ENCODE measurements at regions not wholly inside any gene's neighbourhood (a gene's known extent, or its start where the extent isn't known, plus 50 kb on each side); places are given as distances from the start of the nearest gene placed in this dataset.

DNA sequence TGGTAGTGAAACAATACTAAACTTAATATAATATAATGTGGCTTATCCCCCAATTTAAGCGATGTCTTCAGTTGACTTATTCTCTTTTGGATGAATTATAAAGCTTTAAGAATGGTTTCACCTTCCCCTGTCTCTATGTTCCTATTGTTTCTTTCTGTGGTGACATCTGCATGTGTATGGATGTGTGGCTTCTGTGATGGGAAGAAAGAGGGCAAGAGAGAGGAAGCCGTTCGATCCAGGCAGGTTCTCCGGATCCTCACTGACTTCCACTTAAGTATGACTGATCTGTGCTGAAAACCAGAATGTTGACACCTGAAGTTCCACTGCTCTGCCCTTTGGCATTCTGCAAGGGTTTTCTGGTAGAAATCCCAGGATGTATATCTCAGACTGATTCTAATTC lies 1150.8 kb downstream of the STPG2 start:
- H3K4me3 ChIP-seq (replicated peaks in 1 of 3; ENCODE audit: insufficient read depth in 1 of 3, low read depth in 1 of 3, low read length in 3 of 3): no peak overlapping the region
- H4K20me1 ChIP-seq (replicated peaks; ENCODE audit: control insufficient read depth, extremely low read depth, insufficient read depth, low read length): no peaks in the 10 kb centered on the region
- H3K27me3 ChIP-seq (ENCODE audit: control insufficient read depth in 2 of 2, insufficient read depth in 2 of 2, low read length in 2 of 2): no peaks in the 10 kb centered on the region
- intact Hi-C loops (cut with micrococcal nuclease): no loop called here
- H3K4me2 ChIP-seq (ENCODE audit: insufficient read depth, low read length): no peak overlapping the region
- no peak for TF ChIP-seq FOS (IDR thresholded peaks at IDR 0.05; ENCODE audit: borderline replicate concordance, insufficient read depth, low read length)
- no peak for TF ChIP-seq POLR2AphosphoS5 (IDR thresholded peaks at IDR 0.05; ENCODE audit: insufficient read depth, low read depth, low read length)
- no peak for TF ChIP-seq GATA2 (IDR thresholded peaks at IDR 0.05; ENCODE audit: insufficient read depth, insufficient read length, low read depth, low read length)
- no peak overlapping the region for H2AFZ ChIP-seq (ENCODE audit: low read depth, low read length)
- no TSS peak for BruUV-seq (replicated peaks)
- POLR2A ChIA-PET: no interaction called here
- no peaks in the 10 kb centered on the region for H3K9me1 ChIP-seq (replicated peaks; ENCODE audit: control insufficient read depth, extremely low read depth, insufficient read depth, low read length)
- H3K4me1 ChIP-seq (ENCODE audit: control insufficient read depth, extremely low read depth, insufficient read depth, low read length): no peaks in the 10 kb centered on the region
- dilution Hi-C loops (cut with MboI; ENCODE audit: extremely low pct_ligation_motif_present, low sequenced_read_pairs): no loop called here
- H3K9me3 ChIP-seq (replicated peaks; ENCODE audit: control insufficient read depth, insufficient read depth, low read length): no peaks in the 10 kb centered on the region
- H3K9ac ChIP-seq (replicated peaks; ENCODE audit: extremely low read depth, insufficient read depth, low read length): no peak overlapping the region
- CTCF ChIA-PET: interaction anchor here (1.2 kb wide), 1 partner anchor 9 kb away, joined by 3 read pairs; no protein-coding TSS in a partner anchor
- no peak for FAIRE-seq
- H3K36me3 ChIP-seq (ENCODE audit: control insufficient read depth in 2 of 2, extremely low read depth in 1 of 2, insufficient read depth in 2 of 2, low read length in 2 of 2): no peaks in the 10 kb centered on the region
- no peak for DNase-seq (ENCODE audit: low read depth, low spot score)
- no peak overlapping the region for H3K27ac ChIP-seq (ENCODE audit: insufficient read depth, low read depth, low read length)
- H3K79me2 ChIP-seq (ENCODE audit: control insufficient read depth, insufficient read depth, low read length): no peaks in the 10 kb centered on the region

DNA sequence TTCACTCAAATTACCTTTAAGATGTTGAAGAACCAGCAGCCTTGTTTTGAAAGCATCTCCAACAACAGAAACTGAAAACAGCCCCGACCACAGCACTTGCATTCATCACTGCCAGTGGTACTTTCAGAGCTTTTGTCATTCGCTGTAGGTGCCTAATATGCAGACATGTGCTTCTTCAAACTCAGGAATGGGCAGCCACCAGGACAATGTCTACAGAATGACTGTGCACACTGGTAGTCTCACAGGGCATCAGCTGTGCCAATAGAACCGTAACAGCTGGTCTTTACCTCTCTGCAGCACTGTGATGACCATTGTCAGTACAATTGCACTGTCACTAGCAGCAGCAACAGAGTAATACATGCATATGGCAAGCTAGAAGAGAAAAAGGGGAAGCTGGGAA lies 1149.7 kb downstream of the STPG2 start:
- CTCF ChIA-PET: no interaction called here

More for the DNA sequence above, 1149.7 kb downstream of the STPG2 start:
- TF ChIP-seq MAX (IDR thresholded peaks at IDR 0.05; ENCODE audit: insufficient read depth, insufficient read length) (no peak), POLR2AphosphoS5 (IDR thresholded peaks at IDR 0.05; ENCODE audit: insufficient read depth, low read depth, low read length) (no peak), MYC (IDR thresholded peaks at IDR 0.05; ENCODE audit: low read depth, low read length) (no peak), POLR2A (IDR thresholded peaks at IDR 0.05; ENCODE audit: low read depth, low read length) (no peak), FOS (IDR thresholded peaks at IDR 0.05; ENCODE audit: borderline replicate concordance, insufficient read depth, low read length) (no peak), EZH2 (IDR thresholded peaks at IDR 0.05; ENCODE audit: borderline replicate concordance, low read depth, low read length, severe bottlenecking) (no peak)
- H3K36me3 ChIP-seq (ENCODE audit: control insufficient read depth in 2 of 2, extremely low read depth in 1 of 2, insufficient read depth in 2 of 2, low read length in 2 of 2): no peaks in the 10 kb centered on the region
- H3K4me2 ChIP-seq (ENCODE audit: insufficient read depth, low read length): no peak overlapping the region
- H2AFZ ChIP-seq (ENCODE audit: low read depth, low read length): no peak overlapping the region
- H3K4me3 ChIP-seq (replicated peaks in 1 of 3; ENCODE audit: insufficient read depth in 1 of 3, low read depth in 1 of 3, low read length in 3 of 3): no peak overlapping the region
- intact Hi-C loops (cut with micrococcal nuclease): no loop called here
- H3K4me1 ChIP-seq (ENCODE audit: control insufficient read depth, extremely low read depth, insufficient read depth, low read length): no peaks in the 10 kb centered on the region
- no peaks in the 10 kb centered on the region for H3K27me3 ChIP-seq (ENCODE audit: control insufficient read depth in 2 of 2, insufficient read depth in 2 of 2, low read length in 2 of 2)
- BruUV-seq (replicated peaks): no TSS peak
- FAIRE-seq: no peak
- POLR2A ChIA-PET: no interaction called here
- H3K27ac ChIP-seq (ENCODE audit: insufficient read depth, low read depth, low read length): no peak overlapping the region
- no peaks in the 10 kb centered on the region for H3K79me2 ChIP-seq (ENCODE audit: control insufficient read depth, insufficient read depth, low read length)
- dilution Hi-C loops (cut with MboI; ENCODE audit: extremely low pct_ligation_motif_present, low sequenced_read_pairs): no loop called here
- H4K20me1 ChIP-seq (replicated peaks; ENCODE audit: control insufficient read depth, extremely low read depth, insufficient read depth, low read length): no peaks in the 10 kb centered on the region
- no peaks in the 10 kb centered on the region for H3K9me1 ChIP-seq (replicated peaks; ENCODE audit: control insufficient read depth, extremely low read depth, insufficient read depth, low read length)
- DNase-seq (ENCODE audit: low read depth, low spot score): no peak
- no peaks in the 10 kb centered on the region for H3K9me3 ChIP-seq (replicated peaks; ENCODE audit: control insufficient read depth, insufficient read depth, low read length)
- no peak overlapping the region for H3K9ac ChIP-seq (replicated peaks; ENCODE audit: extremely low read depth, insufficient read depth, low read length)
